ENCODE measurements at regions not wholly inside any gene's neighbourhood (a gene's known extent, or its start where the extent isn't known, plus 50 kb on each side); places are given as distances from the start of the nearest gene placed in this dataset.

DNA sequence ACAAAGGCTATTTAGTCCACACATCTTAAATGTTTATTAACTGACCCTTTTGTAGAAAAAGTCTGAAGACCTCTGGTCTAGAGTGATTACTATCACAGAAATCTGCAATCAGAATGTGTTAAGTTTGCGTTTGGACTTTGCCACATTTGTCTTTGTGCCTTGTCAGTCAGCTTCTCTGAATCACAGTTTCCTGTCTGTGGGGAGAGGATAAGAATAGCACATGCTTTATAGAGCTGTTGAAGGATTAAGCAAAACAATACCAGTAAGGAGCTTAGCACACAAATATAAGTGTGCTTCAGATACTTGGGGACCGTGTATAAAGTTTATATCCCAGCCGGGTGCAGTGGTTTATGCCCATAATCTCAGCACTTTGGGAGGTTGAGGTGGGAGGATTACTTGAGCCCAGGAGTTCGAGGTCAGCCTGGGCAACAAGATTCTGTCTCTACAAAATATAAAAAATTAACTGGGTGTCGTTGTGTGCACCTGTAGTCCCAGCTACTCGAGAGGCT is 63.0 kb upstream of the BTG1 start (continued):
- TF ChIP-seq CHD2 (IDR thresholded peaks at IDR 0.05; ENCODE audit: borderline replicate concordance, low read depth, low read length): 0 out of 2 replicates have a peak, but pooled peaks have one; percentile 36
- no peak for TF ChIP-seq BRCA1 (IDR thresholded peaks at IDR 0.05; ENCODE audit: low read depth, low read length)
- TF ChIP-seq DPF2 (IDR thresholded peaks at IDR 0.05): peak; percentile 48; the same call in 1 of the 2 replicates
- TF ChIP-seq BHLHE40 (IDR thresholded peaks at IDR 0.05; ENCODE audit: borderline replicate concordance in 1 of 2, low read depth in 2 of 2, low read length in 1 of 2): peak; percentile 23 to 26; a peak in 1 of 4 replicates
- no peak for TF ChIP-seq FOXM1 (IDR thresholded peaks at IDR 0.05; ENCODE audit: low read depth, low read length)
- peak; percentile 55 for TF ChIP-seq ATF7 (IDR thresholded peaks at IDR 0.05; ENCODE audit: low read depth)
- TF ChIP-seq, protein P1, sequence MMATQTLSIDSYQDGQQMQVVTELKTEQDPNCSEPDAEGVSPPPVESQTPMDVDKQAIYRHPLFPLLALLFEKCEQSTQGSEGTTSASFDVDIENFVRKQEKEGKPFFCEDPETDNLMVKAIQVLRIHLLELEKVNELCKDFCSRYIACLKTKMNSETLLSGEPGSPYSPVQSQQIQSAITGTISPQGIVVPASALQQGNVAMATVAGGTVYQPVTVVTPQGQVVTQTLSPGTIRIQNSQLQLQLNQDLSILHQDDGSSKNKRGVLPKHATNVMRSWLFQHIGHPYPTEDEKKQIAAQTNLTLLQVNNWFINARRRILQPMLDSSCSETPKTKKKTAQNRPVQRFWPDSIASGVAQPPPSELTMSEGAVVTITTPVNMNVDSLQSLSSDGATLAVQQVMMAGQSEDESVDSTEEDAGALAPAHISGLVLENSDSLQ (IDR thresholded peaks at IDR 0.05): peak; percentile 90
- no peak for TF ChIP-seq ZBED1 (IDR thresholded peaks at IDR 0.05; ENCODE audit: borderline replicate concordance)
- TF ChIP-seq SUZ12 (IDR thresholded peaks at IDR 0.05; ENCODE audit: unreplicated experiment): no peak
- TF ChIP-seq IKZF1 (conservative IDR thresholded peaks at IDR 0.05): peak; percentile 10; the same call in 1 of the 2 replicates
- TF ChIP-seq, protein P2, sequence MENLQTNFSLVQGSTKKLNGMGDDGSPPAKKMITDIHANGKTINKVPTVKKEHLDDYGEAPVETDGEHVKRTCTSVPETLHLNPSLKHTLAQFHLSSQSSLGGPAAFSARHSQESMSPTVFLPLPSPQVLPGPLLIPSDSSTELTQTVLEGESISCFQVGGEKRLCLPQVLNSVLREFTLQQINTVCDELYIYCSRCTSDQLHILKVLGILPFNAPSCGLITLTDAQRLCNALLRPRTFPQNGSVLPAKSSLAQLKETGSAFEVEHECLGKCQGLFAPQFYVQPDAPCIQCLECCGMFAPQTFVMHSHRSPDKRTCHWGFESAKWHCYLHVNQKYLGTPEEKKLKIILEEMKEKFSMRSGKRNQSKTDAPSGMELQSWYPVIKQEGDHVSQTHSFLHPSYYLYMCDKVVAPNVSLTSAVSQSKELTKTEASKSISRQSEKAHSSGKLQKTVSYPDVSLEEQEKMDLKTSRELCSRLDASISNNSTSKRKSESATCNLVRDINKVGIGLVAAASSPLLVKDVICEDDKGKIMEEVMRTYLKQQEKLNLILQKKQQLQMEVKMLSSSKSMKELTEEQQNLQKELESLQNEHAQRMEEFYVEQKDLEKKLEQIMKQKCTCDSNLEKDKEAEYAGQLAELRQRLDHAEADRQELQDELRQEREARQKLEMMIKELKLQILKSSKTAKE (IDR thresholded peaks at IDR 0.05; ENCODE audit: low read depth, poor library complexity, severe bottlenecking): peak; percentile 76
- no peak for TF ChIP-seq TCF7 (IDR thresholded peaks at IDR 0.05; ENCODE audit: borderline replicate concordance)
- TF ChIP-seq RBBP5 (conservative IDR thresholded peaks at IDR 0.05): no peak
- no peak for TF ChIP-seq HDAC6 (IDR thresholded peaks at IDR 0.05; ENCODE audit: unreplicated experiment)
- TF ChIP-seq MXI1 (IDR thresholded peaks at IDR 0.05; ENCODE audit: low read depth, low read length): no peak
- TF ChIP-seq SMAD5 (IDR thresholded peaks at IDR 0.05; ENCODE audit: low read depth): no peak
- peak; percentile 62 for TF ChIP-seq RUNX3 (IDR thresholded peaks at IDR 0.05; ENCODE audit: low read length)
- TF ChIP-seq RFX5 (IDR thresholded peaks at IDR 0.05; ENCODE audit: low read depth, low read length): no peak
- TF ChIP-seq CREM (IDR thresholded peaks at IDR 0.05; ENCODE audit: low read depth): peak; percentile 54; the same call in 1 of the 2 replicates
- no peak for TF ChIP-seq TARDBP (IDR thresholded peaks at IDR 0.05; ENCODE audit: borderline replicate concordance)
- no peak for TF ChIP-seq TAF1 (IDR thresholded peaks at IDR 0.05; ENCODE audit: borderline replicate concordance, low read depth, low read length)
- no peak for TF ChIP-seq KAT2A (conservative IDR thresholded peaks at IDR 0.05; ENCODE audit: control insufficient read depth, low read depth, low read length)
- TF ChIP-seq, protein P3, sequence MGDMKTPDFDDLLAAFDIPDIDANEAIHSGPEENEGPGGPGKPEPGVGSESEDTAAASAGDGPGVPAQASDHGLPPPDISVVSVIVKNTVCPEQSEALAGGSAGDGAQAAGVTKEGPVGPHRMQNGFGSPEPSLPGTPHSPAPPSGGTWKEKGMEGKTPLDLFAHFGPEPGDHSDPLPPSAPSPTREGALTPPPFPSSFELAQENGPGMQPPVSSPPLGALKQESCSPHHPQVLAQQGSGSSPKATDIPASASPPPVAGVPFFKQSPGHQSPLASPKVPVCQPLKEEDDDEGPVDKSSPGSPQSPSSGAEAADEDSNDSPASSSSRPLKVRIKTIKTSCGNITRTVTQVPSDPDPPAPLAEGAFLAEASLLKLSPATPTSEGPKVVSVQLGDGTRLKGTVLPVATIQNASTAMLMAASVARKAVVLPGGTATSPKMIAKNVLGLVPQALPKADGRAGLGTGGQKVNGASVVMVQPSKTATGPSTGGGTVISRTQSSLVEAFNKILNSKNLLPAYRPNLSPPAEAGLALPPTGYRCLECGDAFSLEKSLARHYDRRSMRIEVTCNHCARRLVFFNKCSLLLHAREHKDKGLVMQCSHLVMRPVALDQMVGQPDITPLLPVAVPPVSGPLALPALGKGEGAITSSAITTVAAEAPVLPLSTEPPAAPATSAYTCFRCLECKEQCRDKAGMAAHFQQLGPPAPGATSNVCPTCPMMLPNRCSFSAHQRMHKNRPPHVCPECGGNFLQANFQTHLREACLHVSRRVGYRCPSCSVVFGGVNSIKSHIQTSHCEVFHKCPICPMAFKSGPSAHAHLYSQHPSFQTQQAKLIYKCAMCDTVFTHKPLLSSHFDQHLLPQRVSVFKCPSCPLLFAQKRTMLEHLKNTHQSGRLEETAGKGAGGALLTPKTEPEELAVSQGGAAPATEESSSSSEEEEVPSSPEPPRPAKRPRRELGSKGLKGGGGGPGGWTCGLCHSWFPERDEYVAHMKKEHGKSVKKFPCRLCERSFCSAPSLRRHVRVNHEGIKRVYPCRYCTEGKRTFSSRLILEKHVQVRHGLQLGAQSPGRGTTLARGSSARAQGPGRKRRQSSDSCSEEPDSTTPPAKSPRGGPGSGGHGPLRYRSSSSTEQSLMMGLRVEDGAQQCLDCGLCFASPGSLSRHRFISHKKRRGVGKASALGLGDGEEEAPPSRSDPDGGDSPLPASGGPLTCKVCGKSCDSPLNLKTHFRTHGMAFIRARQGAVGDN (IDR thresholded peaks at IDR 0.05): peak; percentile 86
- no peak for TF ChIP-seq EED (IDR thresholded peaks at IDR 0.05; ENCODE audit: low read depth)
- no peak for TF ChIP-seq RAD21 (IDR thresholded peaks at IDR 0.05; ENCODE audit: insufficient read depth, low read depth, low read length)
- TF ChIP-seq, protein P4, sequence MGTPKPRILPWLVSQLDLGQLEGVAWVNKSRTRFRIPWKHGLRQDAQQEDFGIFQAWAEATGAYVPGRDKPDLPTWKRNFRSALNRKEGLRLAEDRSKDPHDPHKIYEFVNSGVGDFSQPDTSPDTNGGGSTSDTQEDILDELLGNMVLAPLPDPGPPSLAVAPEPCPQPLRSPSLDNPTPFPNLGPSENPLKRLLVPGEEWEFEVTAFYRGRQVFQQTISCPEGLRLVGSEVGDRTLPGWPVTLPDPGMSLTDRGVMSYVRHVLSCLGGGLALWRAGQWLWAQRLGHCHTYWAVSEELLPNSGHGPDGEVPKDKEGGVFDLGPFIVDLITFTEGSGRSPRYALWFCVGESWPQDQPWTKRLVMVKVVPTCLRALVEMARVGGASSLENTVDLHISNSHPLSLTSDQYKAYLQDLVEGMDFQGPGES (IDR thresholded peaks at IDR 0.05): no peak

All from GM12878 (cell line).